HG03565 (cell line): ENCODE measurements at regions not wholly inside any gene's neighbourhood (a gene's known extent, or its start where the extent isn't known, plus 50 kb on each side); places are given as distances from the start of the nearest gene placed in this dataset.

Experiments used
- ATAC-seq: cut with Tn5 transposase; IDR thresholded peaks from one replicate; pipeline ENCODE4 v1.9.1; 2021; ENCODE audit warnings: mild to moderate bottlenecking, moderate library complexity; ENCODE audit not compliant: unreplicated experiment

GRCh38 chr18:56238576-56238975 lies 399.8 kb downstream of the TXNL1 start:
- ATAC-seq: no peak

DNA sequence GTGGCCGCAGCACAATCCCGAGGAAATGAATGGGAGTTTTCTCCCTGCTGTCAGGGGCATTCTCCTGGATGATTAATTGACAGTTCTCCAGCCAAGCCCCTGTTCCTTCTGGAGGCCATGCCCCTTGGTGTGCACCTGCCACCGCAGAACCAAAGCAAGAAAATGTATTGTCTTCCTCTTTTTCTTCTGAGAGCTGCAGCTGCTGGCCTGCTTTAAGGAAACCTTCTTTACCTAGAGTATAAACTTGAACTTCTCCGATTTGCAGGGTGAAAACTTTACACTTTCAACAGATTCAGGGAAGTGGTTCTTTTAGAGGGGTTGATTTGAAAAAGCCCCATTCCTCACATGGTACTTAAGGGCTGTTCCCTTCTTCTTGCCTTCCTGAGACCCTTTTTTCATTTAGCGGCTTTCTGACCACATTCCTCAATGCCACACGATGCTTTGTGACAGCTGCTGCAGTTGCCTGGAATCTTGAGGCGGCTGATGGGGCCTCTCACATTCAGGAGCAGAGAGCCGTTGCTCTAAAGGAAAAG lies 402.8 kb downstream of the TXNL1 start:
- peak; percentile 72 for ATAC-seq

DNA sequence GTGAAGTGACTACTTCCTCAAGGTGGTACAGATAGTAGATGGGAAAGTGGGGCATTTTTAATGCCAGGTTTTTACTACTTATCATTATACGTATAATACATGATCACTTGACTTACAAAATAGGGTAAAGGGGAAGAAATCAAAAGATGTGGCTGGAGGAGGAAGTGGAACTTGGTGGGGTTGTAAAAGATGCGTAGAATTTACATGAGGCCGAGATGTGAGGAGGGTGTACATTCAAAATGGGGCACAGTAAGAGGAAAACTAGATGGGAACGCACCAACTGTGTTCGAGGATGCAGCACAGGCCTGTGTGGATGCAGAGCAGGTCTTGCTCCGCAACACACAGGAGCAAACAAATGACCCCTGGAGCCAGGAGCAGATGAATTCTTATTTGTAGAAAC lies 403.3 kb downstream of the TXNL1 start:
- no peak for ATAC-seq

GRCh38 chr18:56233595-56233994 lies 404.8 kb downstream of the TXNL1 start:
- no peak for ATAC-seq

- ATAC-seq: no peak
Observed at GRCh38 chr18:56226025-56226424, 412.4 kb downstream of the TXNL1 start.

- no peak for ATAC-seq
Observed at GRCh38 chr18:56224669-56225561, 413.5 kb downstream of the TXNL1 start.

DNA sequence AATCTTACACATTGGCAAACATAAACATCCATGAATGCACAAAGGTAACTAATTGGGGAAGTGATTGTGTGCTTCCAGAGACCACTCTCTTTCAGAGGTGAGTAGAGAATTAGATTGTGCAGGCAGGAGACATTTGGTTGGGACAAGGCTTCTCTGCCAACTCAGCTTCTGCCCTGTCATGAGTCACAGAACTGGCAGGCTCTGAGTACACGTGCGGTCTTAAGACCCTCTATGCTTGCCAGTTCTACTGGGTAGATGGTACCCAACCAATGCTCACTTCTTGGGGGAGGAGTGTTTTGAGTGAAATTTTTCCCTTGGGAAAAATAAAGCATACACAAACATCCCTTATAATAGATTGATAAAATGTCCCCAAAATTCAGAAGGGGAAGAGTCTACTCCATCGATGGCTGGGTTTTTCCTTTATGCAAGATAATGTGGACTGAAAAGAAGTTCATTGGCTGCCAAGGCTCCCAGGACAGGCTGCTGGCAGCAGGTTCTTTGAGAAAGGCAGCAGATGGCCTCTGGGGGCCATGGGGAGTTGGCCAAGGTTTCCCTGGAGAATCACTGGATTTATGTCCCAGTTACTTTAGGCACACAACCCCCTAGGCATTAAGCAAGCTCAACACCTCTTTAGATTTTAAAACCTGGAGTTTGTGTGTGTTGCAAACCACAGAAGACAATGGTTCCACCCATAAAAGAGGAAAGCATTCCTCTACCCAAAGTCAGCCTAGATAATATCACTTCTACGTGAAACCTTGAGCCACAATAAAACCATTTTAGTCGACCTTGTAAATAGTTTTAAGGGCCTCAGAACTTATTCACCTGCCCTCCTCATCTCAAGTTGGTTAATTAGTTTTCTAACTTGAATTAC lies 417.0 kb downstream of the TXNL1 start:
- no peak for ATAC-seq

DNA sequence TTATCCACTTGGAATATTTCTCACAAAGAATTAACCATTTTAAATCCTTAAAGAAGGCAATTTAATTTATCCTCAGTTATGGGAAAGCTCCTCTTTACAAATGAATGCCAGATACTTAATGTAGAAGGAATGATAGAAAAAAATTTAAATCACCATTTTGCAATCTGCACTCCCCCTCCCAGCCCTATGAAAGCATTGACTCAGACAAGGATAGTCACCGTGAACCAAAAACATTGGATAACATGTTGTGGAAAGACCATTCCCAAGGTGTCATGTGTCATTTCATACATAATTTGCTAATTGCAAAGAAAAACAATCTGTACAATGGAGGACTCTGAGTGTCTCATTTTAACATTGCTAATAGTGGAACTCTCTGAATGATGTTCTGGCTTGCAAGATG lies 421.0 kb downstream of the TXNL1 start:
- ATAC-seq: no peak

DNA sequence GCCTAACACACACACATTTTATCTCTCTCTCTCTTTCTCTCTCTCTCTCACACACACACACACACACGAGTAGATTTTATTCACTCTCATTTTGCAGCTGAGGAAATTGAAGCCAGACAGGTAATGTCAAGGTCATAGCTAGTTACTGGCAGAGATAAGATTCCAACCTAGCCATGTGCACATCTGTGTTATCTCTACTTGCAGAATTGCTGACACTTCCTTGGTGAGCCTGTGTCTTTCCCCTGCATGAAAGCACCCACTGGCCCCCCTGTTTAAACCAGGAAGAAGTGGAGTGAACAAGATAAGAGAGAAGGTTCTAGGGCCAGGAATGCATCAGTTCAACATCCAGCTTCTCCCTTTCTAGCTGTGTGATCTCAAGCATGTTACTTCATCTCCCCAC lies 423.7 kb downstream of the TXNL1 start:
- ATAC-seq: no peak

DNA sequence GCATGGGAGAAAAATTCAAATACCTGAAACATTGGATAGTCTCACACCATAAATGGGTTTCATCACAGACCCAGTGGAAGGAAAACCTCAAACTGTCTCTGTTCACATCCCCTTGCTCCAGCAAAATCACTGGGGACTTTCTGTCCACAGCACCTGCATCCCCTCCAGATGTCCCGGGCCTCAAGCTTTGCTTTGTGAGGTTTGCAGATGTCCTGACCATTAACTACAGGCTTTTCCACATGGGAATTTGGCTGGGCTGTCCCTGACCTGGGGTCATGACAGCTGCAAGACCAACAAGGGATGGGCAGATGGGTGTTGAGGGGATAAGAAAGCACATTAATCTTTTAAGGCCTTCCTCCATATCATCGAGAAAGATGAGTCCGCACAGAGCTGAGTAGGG lies 427.9 kb downstream of the TXNL1 start:
- no peak for ATAC-seq

- ATAC-seq: no peak
Observed at GRCh38 chr18:56207989-56208388, 430.4 kb downstream of the TXNL1 start.

DNA sequence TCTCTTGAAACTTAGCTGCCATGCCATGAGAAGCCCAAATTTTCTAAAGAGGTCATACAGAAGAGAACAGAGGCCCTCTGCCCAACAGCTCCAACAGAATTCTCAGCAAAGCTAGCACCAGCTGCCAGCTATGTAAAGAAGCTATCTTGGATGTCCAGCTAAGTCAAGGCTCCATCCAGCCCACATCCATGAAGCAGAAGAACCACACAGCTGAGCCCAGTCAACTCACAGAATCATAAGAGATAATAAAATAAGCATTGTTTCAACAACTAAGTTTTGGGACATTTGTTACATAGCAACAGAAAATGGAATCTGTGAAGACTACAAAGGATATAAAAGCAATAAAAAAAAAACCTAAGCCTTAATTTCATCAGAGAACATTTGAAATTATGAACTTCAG lies 434.3 kb downstream of the TXNL1 start:
- no peak for ATAC-seq

DNA sequence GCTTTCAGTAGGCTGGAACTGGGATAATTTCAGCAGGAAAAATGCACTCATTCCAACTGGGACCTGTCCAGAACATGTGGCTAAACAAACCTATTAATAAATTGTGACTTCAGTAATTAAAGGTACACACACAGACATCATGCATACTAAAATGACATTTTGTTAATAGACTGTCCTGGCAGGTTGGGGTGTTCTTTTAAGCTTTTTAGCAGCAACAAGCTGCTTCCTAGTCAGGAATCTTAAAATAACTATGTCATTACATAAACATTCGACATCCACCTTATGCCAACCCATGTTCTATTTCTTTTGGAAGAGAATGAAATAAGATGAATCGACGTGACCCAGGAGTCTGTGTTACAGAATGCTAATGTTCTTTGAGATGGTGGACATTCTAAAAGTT lies 435.7 kb downstream of the TXNL1 start:
- no peak for ATAC-seq

- ATAC-seq: no peak
Observed at GRCh38 chr18:56200381-56200911, 437.9 kb downstream of the TXNL1 start.

DNA sequence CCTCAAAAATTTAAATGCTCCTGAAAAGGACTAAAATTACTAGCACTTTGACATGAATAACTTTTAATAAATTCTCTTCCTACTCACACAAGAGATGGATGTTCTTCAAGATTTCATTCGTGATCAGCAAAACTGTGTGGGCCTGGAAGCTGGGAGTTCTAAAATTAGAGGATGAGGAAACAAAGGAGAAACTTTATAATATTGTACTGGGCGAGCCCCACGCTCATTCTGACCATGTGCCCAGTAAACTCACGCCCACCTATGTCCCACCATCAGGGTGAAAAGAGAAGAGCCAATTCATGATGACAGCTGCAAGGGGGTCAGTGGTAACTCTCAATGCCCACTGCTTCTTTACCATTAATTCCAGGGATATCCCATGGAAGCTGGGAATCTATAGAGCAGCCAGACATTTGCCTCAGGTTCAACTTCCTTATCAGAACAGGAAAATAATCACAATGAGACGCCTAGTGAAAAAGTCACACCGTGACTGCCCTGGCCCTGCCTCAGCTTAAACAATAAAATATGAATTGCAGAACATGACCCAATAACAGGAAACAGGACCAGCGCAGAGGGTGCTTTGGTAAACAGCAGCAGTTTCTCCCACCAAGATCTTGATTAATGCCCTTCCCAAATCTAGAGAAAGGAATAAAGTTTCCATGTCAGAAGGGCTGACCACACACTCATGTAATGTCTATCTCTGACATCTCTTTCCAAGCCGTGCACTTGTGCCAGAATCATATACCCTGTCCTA lies 438.6 kb downstream of the TXNL1 start:
- no peak for ATAC-seq

GRCh38 chr18:56197241-56197859 lies 441.0 kb downstream of the TXNL1 start:
- peak; percentile 80 for ATAC-seq

DNA sequence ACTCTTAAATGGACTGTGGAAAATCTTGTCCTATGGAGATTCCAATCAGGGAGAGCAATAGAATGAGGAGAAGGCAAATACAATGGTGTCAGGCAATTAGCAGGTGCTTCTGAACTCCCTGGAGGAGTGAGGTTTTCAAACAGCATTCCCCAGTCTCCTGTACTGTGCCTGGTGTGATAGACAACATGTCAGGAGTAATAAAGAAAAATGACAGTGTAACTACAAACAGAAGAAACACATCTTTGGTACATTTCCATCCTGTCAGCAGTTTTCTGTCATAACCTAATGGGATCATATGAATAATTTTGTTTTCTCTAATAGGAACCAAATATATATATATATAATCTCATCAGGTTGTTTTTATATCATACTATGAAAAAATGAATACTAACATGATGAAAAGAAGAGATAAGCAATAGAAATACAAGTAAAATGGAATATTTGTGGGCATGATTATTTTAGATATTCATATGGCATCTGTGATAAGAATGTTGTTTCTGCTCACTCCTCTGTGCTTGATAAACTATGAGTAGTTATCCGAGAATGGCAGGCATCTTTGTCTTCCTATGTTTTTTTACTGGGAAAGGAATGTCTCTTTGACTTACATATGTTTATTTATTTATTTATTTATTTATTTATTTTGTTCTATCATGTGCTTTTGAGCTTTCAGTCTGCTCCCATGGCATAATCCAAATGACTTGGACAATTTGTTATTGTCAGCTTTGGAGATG lies 441.7 kb downstream of the TXNL1 start:
- no peak for ATAC-seq

- no peak for ATAC-seq
Observed at GRCh38 chr18:56191334-56191733, 447.1 kb downstream of the TXNL1 start.

- no peak for ATAC-seq
Observed at GRCh38 chr18:56189615-56190014, 448.8 kb downstream of the TXNL1 start.
